Esophagus squamous epithelium (tissue), 5 donors: ENCODE measurements at regions not wholly inside any gene's neighbourhood (a gene's known extent, or its start where the extent isn't known, plus 50 kb on each side); places are given as distances from the start of the nearest gene placed in this dataset.

Experiments
- DNase-seq: peaks from one replicate; lab custom pipeline; 2025; lab: John Stamatoyannopoulos, UW
- H3K27ac ChIP-seq, 4 donors: fragments of 200-600 bp; sonication (generic); one replicate each; pipeline ENCODE4 v1.5.1; 2016 to 2019; ENCODE audit warnings: mild to moderate bottlenecking in 1 of 4
- H3K27me3 ChIP-seq, 4 donors: fragments of 200-600 bp; sonication (generic); 1 replicate in 3 of 4; 2 replicates in 1 of 4; pipeline versions ENCODE4 v1.5.1 to v1.6.0; 2017 to 2021; ENCODE audit warnings: antibody characterized with exemption in 1 of 4
- H3K36me3 ChIP-seq, 3 donors: fragments of 200-600 bp; sonication (generic); one replicate each; pipeline ENCODE4 v1.5.1; 2016 to 2019
- H3K4me1 ChIP-seq, 3 donors: fragments of 200-600 bp; sonication (generic); one replicate each; pipeline ENCODE4 v1.5.1; 2017 to 2019
- H3K4me3 ChIP-seq, 4 donors: fragments of 200-600 bp; sonication (generic); 1 replicate in 3 of 4; 2 replicates in 1 of 4; pipeline ENCODE4 v1.5.1; 2016 to 2019; ENCODE audit warnings: mild to moderate bottlenecking in 2 of 4, moderate library complexity in 1 of 4
- H3K9me3 ChIP-seq, 3 donors: fragments of 200-600 bp; sonication (generic); one replicate each; pipeline ENCODE4 v1.5.1; 2016 to 2019
- CTCF ChIP-seq, 6 experiments: fragments of 450-650 bp in 4 of 6; fragments of 200-600 bp in 2 of 6; sonication (generic) in 2 of 6; IDR thresholded peaks; one replicate each; pipeline ENCODE4 v1.5.1; 2016 to 2019; ENCODE audit warnings: antibody characterized with exemption in 6 of 6, mild to moderate bottlenecking in 4 of 6, moderate library complexity in 4 of 6
- POLR2A ChIP-seq, 4 donors: fragments of 450-650 bp; IDR thresholded peaks; one replicate each; pipeline ENCODE4 v1.6.1; 2017; ENCODE audit warnings: antibody characterized with exemption in 4 of 4, mild to moderate bottlenecking in 4 of 4, moderate library complexity in 3 of 4
- WGBS, 2 donors: methylation state at CpG; one replicate each; pipeline ENCODE4 v1.1.5; 2018; 5-methylcytosine and 5-hydroxymethylcytosine counted together
- intact Hi-C: fragments of 100-400 bp; cut with DNase I; formaldehyde crosslinking; loops from one replicate; pipeline ENCODE4 v1.15.0; 2022
- donor health status: DM: yes; HTN: yes; CAD: no.

DNA sequence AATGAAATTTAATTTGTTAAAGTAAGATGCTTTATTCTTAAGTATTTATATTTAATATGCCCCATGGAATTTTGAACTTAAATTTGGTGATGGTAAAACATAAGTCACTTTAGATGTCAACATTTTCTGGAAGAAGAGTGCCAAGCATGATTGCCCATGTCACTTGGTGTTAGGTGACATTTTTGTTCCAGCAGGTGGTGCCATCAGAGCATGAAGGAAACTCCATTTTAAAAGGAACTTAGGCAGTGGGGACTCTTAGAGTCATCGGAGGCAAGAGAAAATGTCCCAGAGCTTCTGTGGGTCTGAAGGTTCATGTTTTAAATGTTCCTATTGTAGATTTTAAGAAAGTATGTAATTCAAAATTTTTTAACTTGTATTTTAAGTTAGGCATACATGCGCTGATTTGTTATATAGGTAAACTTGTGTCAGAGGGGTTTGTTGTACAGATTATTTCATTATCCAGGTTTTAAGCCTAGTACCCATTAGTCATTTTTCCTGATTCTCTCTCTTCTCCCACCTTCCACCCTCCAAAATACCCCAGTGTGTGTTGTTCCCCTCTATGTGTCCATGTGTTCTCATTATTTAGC, 789.3 kb downstream of the SEMA5A start:
- DNase-seq = no peak
- intact Hi-C loops = no loop called here
- 56 to 63% methylated on average over 2 of the region's 2 CpGs for whole genome bisulfite sequencing, 2 donors
- Histone ChIP-seq H3K27ac (no peak overlapping the region), H3K4me3 (no peak overlapping the region), H3K9me3 (no peaks in the 10 kb centered on the region), H3K27me3 (no peaks in the 10 kb centered on the region), H3K4me1 (no peaks in the 10 kb centered on the region), H3K36me3 (no peaks in the 10 kb centered on the region)
- TF ChIP-seq CTCF (IDR thresholded peaks at IDR 0.05) = peak in 5 of 6 experiments; percentile 16 to 53 (median 29)
- no peak for TF ChIP-seq POLR2A (IDR thresholded peaks at IDR 0.05)

GRCh38 chr5:8765886-8766285, 780.0 kb downstream of the SEMA5A start:
- no peak for TF ChIP-seq POLR2A (IDR thresholded peaks at IDR 0.05)
- TF ChIP-seq CTCF (IDR thresholded peaks at IDR 0.05) = no peak
- DNase-seq = no peak
- 44 to 52% methylated on average over 3 of the region's 3 CpGs for WGBS, 2 donors

DNA sequence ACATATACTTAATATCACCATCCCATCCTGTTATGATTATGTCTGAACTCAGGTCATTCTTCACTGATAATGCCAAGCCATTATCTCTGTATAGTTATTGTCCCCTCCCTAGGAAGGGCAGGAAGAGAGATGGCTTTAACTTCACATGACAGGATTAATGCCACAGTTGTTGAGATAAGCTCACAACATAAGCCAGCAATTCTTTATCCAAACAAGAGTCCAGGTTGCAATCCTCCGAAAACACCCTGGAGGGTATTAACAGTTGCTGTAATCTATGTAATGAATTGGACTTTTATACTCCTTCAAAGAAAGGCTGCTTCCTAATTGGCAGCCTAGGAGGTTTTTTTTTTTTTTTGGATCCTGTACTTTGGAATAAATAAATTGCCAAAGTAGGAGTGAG, 779.4 kb downstream of the SEMA5A start:
- Histone ChIP-seq H3K27me3 (no peaks in the 10 kb centered on the region), H3K9me3 (no peaks in the 10 kb centered on the region), H3K27ac (no peak overlapping the region), H3K4me1 (no peaks in the 10 kb centered on the region), H3K4me3 (no peak overlapping the region), H3K36me3 (no peaks in the 10 kb centered on the region)
- TF ChIP-seq CTCF (IDR thresholded peaks at IDR 0.05) = no peak
- no peak for TF ChIP-seq POLR2A (IDR thresholded peaks at IDR 0.05)
- DNase-seq = no peak
- WGBS, 2 donors = 25 to 67% methylated on average over 1 of the region's 1 CpG
- intact Hi-C loops = no loop called here

More at GRCh38 chr5:8765886-8766285, 780.0 kb downstream of the SEMA5A start:
- Histone ChIP-seq H3K27ac (no peak overlapping the region), H3K36me3 (no peaks in the 10 kb centered on the region), H3K4me3 (no peak overlapping the region), H3K27me3 (no peaks in the 10 kb centered on the region), H3K9me3 (no peaks in the 10 kb centered on the region), H3K4me1 (no peaks in the 10 kb centered on the region)
- intact Hi-C loops = no loop called here

GRCh38 chr5:8767111-8767510, 778.8 kb downstream of the SEMA5A start:
- H3K4me3 ChIP-seq = no peak overlapping the region
- H3K36me3 ChIP-seq = no peaks in the 10 kb centered on the region
- 72 to 76% methylated on average over 3 of the region's 3 CpGs for WGBS, 2 donors
- DNase-seq = no peak
- TF ChIP-seq POLR2A (IDR thresholded peaks at IDR 0.05) (no peak), CTCF (IDR thresholded peaks at IDR 0.05) (no peak)
- H3K27me3 ChIP-seq = no peaks in the 10 kb centered on the region
- no peaks in the 10 kb centered on the region for H3K4me1 ChIP-seq
- no peaks in the 10 kb centered on the region for H3K9me3 ChIP-seq
- no peak overlapping the region for H3K27ac ChIP-seq
- intact Hi-C loops = no loop called here

DNA sequence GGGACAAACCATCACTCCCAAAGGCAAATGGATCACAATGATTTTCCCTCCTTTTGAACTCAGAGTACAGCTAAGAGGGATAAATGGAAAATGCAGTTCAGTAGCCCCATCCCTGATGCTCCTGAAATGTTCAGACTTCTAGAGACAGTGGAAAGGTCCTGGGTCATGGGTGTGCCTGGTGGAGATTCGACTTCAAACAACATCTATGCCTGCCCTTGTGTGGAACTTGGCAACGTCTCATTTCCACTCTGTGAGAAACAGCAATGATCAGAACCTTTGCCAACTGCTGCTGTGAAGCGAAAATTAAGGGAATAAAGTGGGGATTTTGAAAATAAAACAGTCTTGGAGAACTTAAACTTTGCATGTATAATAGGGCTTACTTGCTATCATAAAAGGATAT, 778.1 kb downstream of the SEMA5A start:
- no peak for DNase-seq
- Histone ChIP-seq H3K36me3 (no peaks in the 10 kb centered on the region), H3K9me3 (no peaks in the 10 kb centered on the region), H3K4me1 (no peaks in the 10 kb centered on the region), H3K27ac (no peak overlapping the region), H3K27me3 (no peaks in the 10 kb centered on the region), H3K4me3 (no peak overlapping the region)
- intact Hi-C loops = no loop called here
- WGBS, 2 donors = 20 to 21% methylated on average over 3 of the region's 3 CpGs
- no peak for TF ChIP-seq POLR2A (IDR thresholded peaks at IDR 0.05)
- no peak for TF ChIP-seq CTCF (IDR thresholded peaks at IDR 0.05)
